ENCODE measurements at regions not wholly inside any gene's neighbourhood (a gene's known extent, or its start where the extent isn't known, plus 50 kb on each side); places are given as distances from the start of the nearest gene placed in this dataset.

GRCh38 chr2:193876980-193877379 lies 1682.2 kb upstream of the TMEFF2 start:
- TF ChIP-seq GABPA (IDR thresholded peaks at IDR 0.05; ENCODE audit: borderline replicate concordance, insufficient read depth, low read length), result no peak
- TF ChIP-seq, protein P1, sequence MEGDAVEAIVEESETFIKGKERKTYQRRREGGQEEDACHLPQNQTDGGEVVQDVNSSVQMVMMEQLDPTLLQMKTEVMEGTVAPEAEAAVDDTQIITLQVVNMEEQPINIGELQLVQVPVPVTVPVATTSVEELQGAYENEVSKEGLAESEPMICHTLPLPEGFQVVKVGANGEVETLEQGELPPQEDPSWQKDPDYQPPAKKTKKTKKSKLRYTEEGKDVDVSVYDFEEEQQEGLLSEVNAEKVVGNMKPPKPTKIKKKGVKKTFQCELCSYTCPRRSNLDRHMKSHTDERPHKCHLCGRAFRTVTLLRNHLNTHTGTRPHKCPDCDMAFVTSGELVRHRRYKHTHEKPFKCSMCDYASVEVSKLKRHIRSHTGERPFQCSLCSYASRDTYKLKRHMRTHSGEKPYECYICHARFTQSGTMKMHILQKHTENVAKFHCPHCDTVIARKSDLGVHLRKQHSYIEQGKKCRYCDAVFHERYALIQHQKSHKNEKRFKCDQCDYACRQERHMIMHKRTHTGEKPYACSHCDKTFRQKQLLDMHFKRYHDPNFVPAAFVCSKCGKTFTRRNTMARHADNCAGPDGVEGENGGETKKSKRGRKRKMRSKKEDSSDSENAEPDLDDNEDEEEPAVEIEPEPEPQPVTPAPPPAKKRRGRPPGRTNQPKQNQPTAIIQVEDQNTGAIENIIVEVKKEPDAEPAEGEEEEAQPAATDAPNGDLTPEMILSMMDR (IDR thresholded peaks at IDR 0.05; ENCODE audit: control extremely low read depth in 1 of 3, insufficient read depth in 1 of 3, low read depth in 1 of 3, low read length in 3 of 3), result no peak
- TF ChIP-seq TEAD4 (IDR thresholded peaks at IDR 0.05; ENCODE audit: low read depth, low read length), result no peak
- TF ChIP-seq, protein P2, sequence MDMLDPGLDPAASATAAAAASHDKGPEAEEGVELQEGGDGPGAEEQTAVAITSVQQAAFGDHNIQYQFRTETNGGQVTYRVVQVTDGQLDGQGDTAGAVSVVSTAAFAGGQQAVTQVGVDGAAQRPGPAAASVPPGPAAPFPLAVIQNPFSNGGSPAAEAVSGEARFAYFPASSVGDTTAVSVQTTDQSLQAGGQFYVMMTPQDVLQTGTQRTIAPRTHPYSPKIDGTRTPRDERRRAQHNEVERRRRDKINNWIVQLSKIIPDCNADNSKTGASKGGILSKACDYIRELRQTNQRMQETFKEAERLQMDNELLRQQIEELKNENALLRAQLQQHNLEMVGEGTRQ (IDR thresholded peaks at IDR 0.05; ENCODE audit: low read length), result no peak
- TF ChIP-seq TAF7 (optimal IDR thresholded peaks at IDR 0.05; ENCODE audit: borderline replicate concordance, low read depth, low read length), result no peak
- no peak for TF ChIP-seq CREB1 (IDR thresholded peaks at IDR 0.05)
- TF ChIP-seq, protein P3, sequence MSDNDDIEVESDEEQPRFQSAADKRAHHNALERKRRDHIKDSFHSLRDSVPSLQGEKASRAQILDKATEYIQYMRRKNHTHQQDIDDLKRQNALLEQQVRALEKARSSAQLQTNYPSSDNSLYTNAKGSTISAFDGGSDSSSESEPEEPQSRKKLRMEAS (IDR thresholded peaks at IDR 0.05), result no peak
- TF ChIP-seq BACH1 (IDR thresholded peaks at IDR 0.05; ENCODE audit: low read length), result no peak
- no peak for TF ChIP-seq TAF1 (IDR thresholded peaks at IDR 0.05; ENCODE audit: low read depth, low read length)
- no peak for TF ChIP-seq POLR2AphosphoS5 (IDR thresholded peaks at IDR 0.05; ENCODE audit: low read depth, low read length)
